Panc1 (cell line): ENCODE measurements at regions not wholly inside any gene's neighbourhood (a gene's known extent, or its start where the extent isn't known, plus 50 kb on each side); places are given as distances from the start of the nearest gene placed in this dataset.

ENCODE experiments used
- ATAC-seq: fragments of 200-7000 bp; cut with Tn5 transposase; 2 replicates; pipeline ENCODE4 v1.9.1; 2020; ENCODE audit warnings: mild to moderate bottlenecking, moderate library complexity
- BruUV-seq: library from RNA; stranded (reverse); fragments of 400-500 nt; replicated peaks from 2 replicates; lab custom pipeline; 2021; lab: Mats Ljungman, UMichigan
- CTCF ChIA-PET: fragments of 300-600 bp; sonication (Branson Sonifier 250); formaldehyde crosslinking; loops from one replicate; lab custom pipeline; 2022; ENCODE audit warnings: antibody characterized with exemption; lab: Charles Lee
- POLR2A ChIA-PET: fragments of 300-600 bp; sonication (Branson Sonifier 250); formaldehyde crosslinking; loops from one replicate; lab custom pipeline; 2022; ENCODE audit warnings: antibody characterized with exemption; lab: Charles Lee
- DNase-seq: peaks from one replicate; pipeline ENCODE4 v3.0.0-alpha.2; 2010; ENCODE audit warnings: low read depth, low spot score
- H3K27ac ChIP-seq: 2 replicates; pipeline ENCODE4 v1.5.1; 2011; ENCODE audit warnings: mild to moderate bottlenecking, low read length, inconsistent platforms
- H3K27me3 ChIP-seq: fragments of 200-500 bp; sonication (Bioruptor generic); 2 replicates; pipeline ENCODE4 v1.6.0; 2014; ENCODE audit warnings: low read length, inconsistent platforms; ENCODE audit not compliant: control insufficient read depth, insufficient read depth
- H3K36me3 ChIP-seq: fragments of 200-500 bp; sonication (Bioruptor generic); 2 replicates; pipeline ENCODE4 v1.5.1; 2014; ENCODE audit warnings: inconsistent platforms, mild to moderate bottlenecking, low read length, moderate library complexity; ENCODE audit not compliant: control insufficient read depth, insufficient read depth
- H3K4me1 ChIP-seq: 2 replicates; pipeline ENCODE4 v1.5.1; 2011; ENCODE audit warnings: inconsistent platforms, mild to moderate bottlenecking, low read length, moderate library complexity; ENCODE audit not compliant: control insufficient read depth, insufficient read depth
- H3K4me3 ChIP-seq, 2 experiments: 2 replicates each; pipeline ENCODE4 v1.5.1; 2011 to 2012; ENCODE audit warnings: low read depth in 2 of 2, low read length in 2 of 2, mild to moderate bottlenecking in 2 of 2, inconsistent platforms in 1 of 2, moderate library complexity in 1 of 2
- H3K9me3 ChIP-seq: fragments of 200-500 bp; sonication (Bioruptor generic); 2 replicates; pipeline ENCODE4 v1.5.1; 2014; ENCODE audit warnings: low read depth, mild to moderate bottlenecking, inconsistent platforms, low read length, moderate library complexity; ENCODE audit not compliant: control insufficient read depth, insufficient read depth
- POLR2AphosphoS5 ChIP-seq: IDR thresholded peaks from 2 replicates; pipeline ENCODE4 v1.6.1; 2012; ENCODE audit warnings: mild to moderate bottlenecking, low read depth, low read length, moderate library complexity
- SIN3A ChIP-seq: IDR thresholded peaks from 2 replicates; pipeline ENCODE4 v1.6.1; 2012; ENCODE audit warnings: low read depth, mild to moderate bottlenecking, low read length, moderate library complexity, borderline replicate concordance; ENCODE audit not compliant: insufficient read depth
- TCF7L2 ChIP-seq: IDR thresholded peaks from 2 replicates; pipeline ENCODE4 v1.6.1; 2011; ENCODE audit warnings: mild to moderate bottlenecking, low read depth, low read length, inconsistent platforms
- in situ Hi-C: cut with HindIII; loops from 2 replicates; pipeline ENCODE4 v1.10.0; 2016; ENCODE audit warnings: low sequenced_read_pairs, low pct_unique_long_range_greater_than_20kb
- intact Hi-C: fragments of 100-400 bp; cut with micrococcal nuclease; formaldehyde crosslinking; loops from one replicate; pipeline ENCODE4 v1.10.0; 2022; ENCODE audit not compliant: unreplicated experiment
- TF ChIP-seq, protein P1 (sequence below): fragments of 450-650 bp; IDR thresholded peaks from 2 replicates; pipeline ENCODE4 v1.5.1; 2017; ENCODE audit warnings: mild to moderate bottlenecking
- TF ChIP-seq, protein P2 (sequence below), 2 experiments: IDR thresholded peaks; 2 replicates each; pipeline ENCODE4 v1.6.1; 2011 to 2012; ENCODE audit warnings: low read depth in 2 of 2, control low read depth in 1 of 2, low read length in 1 of 2, mild to moderate bottlenecking in 1 of 2, moderate library complexity in 1 of 2; ENCODE audit not compliant: insufficient read depth in 1 of 2

DNA sequence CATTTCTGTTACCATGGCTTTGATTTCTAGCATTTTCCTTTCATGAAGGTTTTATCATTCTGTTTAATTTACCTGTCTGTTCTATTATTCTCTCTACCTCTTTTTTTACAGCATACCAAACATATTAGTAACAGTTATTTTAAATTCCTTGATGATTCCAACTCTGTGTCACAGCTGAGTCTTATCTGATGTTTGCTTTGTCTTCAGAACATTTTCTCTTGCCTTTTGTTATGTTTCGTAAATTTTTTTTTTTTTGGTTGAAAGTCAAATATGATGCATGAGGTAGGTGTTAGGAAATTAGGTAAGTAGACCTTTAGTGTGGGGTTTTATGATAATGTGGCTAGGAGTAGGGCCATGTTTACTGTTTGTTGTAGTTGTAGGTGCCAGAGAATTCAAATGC, 496.4 kb downstream of the FOXG1 start:
- POLR2A ChIA-PET = no interaction called here
- ATAC-seq = no peak
- in situ Hi-C loops = no loop called here

DNA sequence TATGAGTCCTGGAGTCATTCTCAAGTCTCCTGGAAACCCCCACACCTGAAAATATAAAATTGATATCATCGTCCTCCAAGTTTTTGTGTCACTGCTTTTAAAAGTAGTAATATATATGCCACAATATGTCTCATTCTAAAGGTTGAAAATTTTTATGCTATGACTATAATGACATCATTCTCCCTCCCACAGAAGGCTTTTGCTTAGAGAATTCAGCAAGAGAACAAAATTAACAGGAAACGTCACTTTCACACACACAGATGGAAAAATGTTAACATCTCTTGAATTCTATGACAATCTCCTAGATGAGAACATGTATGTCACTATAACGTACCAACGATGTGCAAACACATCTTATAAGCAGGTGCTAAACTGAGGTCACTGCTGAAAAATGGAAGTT, 498.3 kb downstream of the FOXG1 start:
- POLR2A ChIA-PET = no interaction called here
- no peak for TF ChIP-seq POLR2AphosphoS5
- no peak for TF ChIP-seq SIN3A
- no TSS peak for BruUV-seq

More for the DNA sequence above, 496.4 kb downstream of the FOXG1 start:
- Histone ChIP-seq H3K36me3 (no peaks in the 10 kb centered on the region), H3K27ac (no peak overlapping the region), H3K4me1 (no peaks in the 10 kb centered on the region), H3K4me3 (no peak overlapping the region), H3K9me3 (no peaks in the 10 kb centered on the region), H3K27me3 (no peaks in the 10 kb centered on the region)
- intact Hi-C loops = no loop called here
- no TSS peak for BruUV-seq
- CTCF ChIA-PET = no interaction called here
- TF ChIP-seq POLR2AphosphoS5 (no peak), SIN3A (no peak), TCF7L2 (no peak)
- TF ChIP-seq, protein P1, sequence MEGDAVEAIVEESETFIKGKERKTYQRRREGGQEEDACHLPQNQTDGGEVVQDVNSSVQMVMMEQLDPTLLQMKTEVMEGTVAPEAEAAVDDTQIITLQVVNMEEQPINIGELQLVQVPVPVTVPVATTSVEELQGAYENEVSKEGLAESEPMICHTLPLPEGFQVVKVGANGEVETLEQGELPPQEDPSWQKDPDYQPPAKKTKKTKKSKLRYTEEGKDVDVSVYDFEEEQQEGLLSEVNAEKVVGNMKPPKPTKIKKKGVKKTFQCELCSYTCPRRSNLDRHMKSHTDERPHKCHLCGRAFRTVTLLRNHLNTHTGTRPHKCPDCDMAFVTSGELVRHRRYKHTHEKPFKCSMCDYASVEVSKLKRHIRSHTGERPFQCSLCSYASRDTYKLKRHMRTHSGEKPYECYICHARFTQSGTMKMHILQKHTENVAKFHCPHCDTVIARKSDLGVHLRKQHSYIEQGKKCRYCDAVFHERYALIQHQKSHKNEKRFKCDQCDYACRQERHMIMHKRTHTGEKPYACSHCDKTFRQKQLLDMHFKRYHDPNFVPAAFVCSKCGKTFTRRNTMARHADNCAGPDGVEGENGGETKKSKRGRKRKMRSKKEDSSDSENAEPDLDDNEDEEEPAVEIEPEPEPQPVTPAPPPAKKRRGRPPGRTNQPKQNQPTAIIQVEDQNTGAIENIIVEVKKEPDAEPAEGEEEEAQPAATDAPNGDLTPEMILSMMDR = no peak
- TF ChIP-seq, protein P2, sequence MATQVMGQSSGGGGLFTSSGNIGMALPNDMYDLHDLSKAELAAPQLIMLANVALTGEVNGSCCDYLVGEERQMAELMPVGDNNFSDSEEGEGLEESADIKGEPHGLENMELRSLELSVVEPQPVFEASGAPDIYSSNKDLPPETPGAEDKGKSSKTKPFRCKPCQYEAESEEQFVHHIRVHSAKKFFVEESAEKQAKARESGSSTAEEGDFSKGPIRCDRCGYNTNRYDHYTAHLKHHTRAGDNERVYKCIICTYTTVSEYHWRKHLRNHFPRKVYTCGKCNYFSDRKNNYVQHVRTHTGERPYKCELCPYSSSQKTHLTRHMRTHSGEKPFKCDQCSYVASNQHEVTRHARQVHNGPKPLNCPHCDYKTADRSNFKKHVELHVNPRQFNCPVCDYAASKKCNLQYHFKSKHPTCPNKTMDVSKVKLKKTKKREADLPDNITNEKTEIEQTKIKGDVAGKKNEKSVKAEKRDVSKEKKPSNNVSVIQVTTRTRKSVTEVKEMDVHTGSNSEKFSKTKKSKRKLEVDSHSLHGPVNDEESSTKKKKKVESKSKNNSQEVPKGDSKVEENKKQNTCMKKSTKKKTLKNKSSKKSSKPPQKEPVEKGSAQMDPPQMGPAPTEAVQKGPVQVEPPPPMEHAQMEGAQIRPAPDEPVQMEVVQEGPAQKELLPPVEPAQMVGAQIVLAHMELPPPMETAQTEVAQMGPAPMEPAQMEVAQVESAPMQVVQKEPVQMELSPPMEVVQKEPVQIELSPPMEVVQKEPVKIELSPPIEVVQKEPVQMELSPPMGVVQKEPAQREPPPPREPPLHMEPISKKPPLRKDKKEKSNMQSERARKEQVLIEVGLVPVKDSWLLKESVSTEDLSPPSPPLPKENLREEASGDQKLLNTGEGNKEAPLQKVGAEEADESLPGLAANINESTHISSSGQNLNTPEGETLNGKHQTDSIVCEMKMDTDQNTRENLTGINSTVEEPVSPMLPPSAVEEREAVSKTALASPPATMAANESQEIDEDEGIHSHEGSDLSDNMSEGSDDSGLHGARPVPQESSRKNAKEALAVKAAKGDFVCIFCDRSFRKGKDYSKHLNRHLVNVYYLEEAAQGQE (IDR thresholded peaks at IDR 0.05; ENCODE audit: insufficient read depth in 1 of 2, low read depth in 2 of 2, low read length in 1 of 2) = no peak
- no peak for DNase-seq

DNA sequence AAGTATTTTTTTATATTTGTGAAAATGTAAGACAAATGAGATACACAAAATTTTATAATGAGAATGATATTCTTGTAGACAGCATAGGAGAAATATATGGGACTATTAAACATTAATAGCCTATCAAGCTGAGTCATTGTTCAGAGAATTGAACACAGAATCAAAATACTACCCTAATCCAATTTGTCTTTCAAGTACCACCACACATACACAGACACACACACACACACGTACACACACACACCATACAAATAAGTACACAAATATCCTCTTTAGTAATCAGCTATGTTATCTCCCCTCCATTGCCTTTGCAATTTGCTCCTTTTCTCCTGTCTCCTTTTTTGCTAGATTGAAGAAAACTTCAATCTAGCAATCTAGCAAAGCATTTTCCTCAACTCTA, 499.3 kb downstream of the FOXG1 start:
- H3K27ac ChIP-seq = no peak overlapping the region
- H3K36me3 ChIP-seq = no peaks in the 10 kb centered on the region
- no peak overlapping the region for H3K4me3 ChIP-seq
- H3K4me1 ChIP-seq = no peaks in the 10 kb centered on the region
- ATAC-seq (no peak), DNase-seq (no peak)
- no peaks in the 10 kb centered on the region for H3K27me3 ChIP-seq
- ChIA-PET CTCF (no interaction called here), POLR2A (no interaction called here)
- no peak for TF ChIP-seq POLR2AphosphoS5
- TF ChIP-seq, protein P2 (IDR thresholded peaks at IDR 0.05; ENCODE audit: insufficient read depth in 1 of 2, low read depth in 2 of 2, low read length in 1 of 2) = no peak
- TF ChIP-seq TCF7L2 = no peak
- no peak for TF ChIP-seq SIN3A
- TF ChIP-seq, protein P1 = no peak
- intact Hi-C loops (no loop called here), in situ Hi-C loops (no loop called here)
- H3K9me3 ChIP-seq = no peaks in the 10 kb centered on the region
- no TSS peak for BruUV-seq

More for the DNA sequence above, 498.3 kb downstream of the FOXG1 start:
- no peak for ATAC-seq
- H3K27ac ChIP-seq = no peak overlapping the region
- H3K36me3 ChIP-seq = no peaks in the 10 kb centered on the region
- in situ Hi-C loops (no loop called here), intact Hi-C loops (no loop called here)
- CTCF ChIA-PET = no interaction called here
- no peak for DNase-seq
- H3K4me1 ChIP-seq = no peaks in the 10 kb centered on the region
- H3K27me3 ChIP-seq = no peaks in the 10 kb centered on the region
- no peak overlapping the region for H3K4me3 ChIP-seq
- H3K9me3 ChIP-seq = no peaks in the 10 kb centered on the region
